GM19351 (cell line): ENCODE measurements at regions not wholly inside any gene's neighbourhood (a gene's known extent, or its start where the extent isn't known, plus 50 kb on each side); places are given as distances from the start of the nearest gene placed in this dataset.

Experiments used
- ATAC-seq: cut with Tn5 transposase; IDR thresholded peaks from one replicate; pipeline ENCODE4 v1.9.1; 2021; ENCODE audit warnings: mild to moderate bottlenecking, moderate library complexity; ENCODE audit not compliant: unreplicated experiment

DNA sequence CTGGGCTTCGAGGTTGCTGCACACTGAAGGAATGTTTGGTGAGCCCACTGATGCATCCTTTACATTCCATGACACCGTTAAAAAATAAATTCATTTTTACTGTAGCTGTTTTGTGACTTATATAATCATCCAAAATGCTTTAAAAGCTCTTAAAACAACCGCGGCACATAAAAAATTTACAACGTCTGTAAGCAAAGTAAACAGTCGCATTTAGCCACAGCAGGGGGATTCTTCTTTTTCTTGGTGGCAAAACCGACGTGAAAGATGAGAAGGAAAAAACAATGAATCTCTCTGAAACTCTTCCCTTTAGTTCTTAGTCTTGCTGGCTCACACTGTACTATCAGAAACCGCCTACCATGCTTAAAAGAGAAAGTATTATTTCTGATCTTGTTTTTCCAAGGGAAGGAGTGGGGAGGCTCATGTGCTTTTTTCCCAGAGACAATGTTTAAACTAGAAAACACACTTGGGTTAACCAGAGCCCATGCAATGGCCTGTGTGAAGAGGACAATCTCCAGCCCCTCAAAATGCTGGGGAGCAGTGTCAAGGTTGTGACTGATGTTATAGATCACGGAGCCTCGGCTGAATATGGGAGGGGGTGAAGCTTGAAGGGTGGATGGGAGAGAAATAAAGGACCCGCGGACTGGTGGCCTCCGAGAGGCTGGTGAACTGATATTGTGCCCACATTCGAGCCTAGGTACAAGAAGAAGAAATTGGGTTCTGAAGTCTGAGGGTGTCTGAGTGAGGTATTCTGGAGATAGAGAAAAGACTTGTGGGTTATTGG is 91.1 kb downstream of the IRF8 start:
- no peak for ATAC-seq

GRCh38 chr16:85990861-85991301 is 91.9 kb downstream of the IRF8 start:
- peak; percentile 33 for ATAC-seq

GRCh38 chr16:85991425-85991824 is 92.5 kb downstream of the IRF8 start:
- no peak for ATAC-seq

GRCh38 chr16:85991856-85992255 is 92.9 kb downstream of the IRF8 start:
- ATAC-seq: no peak

DNA sequence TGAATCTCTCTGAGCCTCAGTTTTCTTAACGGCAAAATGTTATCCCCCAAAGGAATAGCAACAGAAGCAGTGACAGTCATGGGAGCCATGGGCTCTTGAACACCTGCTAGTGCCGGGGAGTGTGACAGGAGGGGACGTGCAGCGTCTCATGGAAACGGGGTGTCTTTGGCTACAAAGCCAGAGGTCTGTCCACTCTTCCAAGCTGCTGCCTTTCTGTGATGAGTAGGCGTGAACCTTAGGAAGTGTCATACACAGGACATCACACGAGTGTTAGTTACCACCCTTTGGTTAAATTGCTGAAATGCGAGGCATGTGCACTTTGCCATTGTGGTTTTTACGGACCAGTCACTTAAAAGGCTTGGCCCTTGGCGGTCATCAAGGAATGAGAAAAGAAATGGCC is 93.4 kb downstream of the IRF8 start:
- ATAC-seq: no peak

DNA sequence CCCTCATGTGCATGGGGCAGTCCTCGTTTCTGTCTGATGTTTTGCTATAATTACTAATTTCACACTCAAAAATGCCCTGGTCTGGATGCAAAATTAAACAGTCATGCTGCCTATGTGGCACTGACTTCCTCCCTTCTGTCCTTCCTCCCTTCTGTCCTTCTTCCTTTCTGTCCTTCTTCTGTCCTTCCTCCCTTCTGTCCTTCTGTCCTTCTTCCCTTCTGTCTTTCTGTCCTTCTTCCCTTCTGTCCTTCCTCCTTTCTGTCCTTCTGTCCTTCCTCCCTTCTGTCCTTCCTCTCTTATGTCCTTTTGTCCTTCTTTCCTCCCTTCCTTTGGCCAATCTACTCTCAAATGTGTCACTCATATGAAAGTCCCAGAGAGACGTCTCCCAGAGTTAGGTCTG is 93.8 kb downstream of the IRF8 start:
- no peak for ATAC-seq

GRCh38 chr16:85994492-85995490 is 95.8 kb downstream of the IRF8 start:
- no peak for ATAC-seq

- no peak for ATAC-seq
Observed at GRCh38 chr16:85995541-85996423, 96.8 kb downstream of the IRF8 start.

- no peak for ATAC-seq
Observed at GRCh38 chr16:85996843-85997242, 97.9 kb downstream of the IRF8 start.

DNA sequence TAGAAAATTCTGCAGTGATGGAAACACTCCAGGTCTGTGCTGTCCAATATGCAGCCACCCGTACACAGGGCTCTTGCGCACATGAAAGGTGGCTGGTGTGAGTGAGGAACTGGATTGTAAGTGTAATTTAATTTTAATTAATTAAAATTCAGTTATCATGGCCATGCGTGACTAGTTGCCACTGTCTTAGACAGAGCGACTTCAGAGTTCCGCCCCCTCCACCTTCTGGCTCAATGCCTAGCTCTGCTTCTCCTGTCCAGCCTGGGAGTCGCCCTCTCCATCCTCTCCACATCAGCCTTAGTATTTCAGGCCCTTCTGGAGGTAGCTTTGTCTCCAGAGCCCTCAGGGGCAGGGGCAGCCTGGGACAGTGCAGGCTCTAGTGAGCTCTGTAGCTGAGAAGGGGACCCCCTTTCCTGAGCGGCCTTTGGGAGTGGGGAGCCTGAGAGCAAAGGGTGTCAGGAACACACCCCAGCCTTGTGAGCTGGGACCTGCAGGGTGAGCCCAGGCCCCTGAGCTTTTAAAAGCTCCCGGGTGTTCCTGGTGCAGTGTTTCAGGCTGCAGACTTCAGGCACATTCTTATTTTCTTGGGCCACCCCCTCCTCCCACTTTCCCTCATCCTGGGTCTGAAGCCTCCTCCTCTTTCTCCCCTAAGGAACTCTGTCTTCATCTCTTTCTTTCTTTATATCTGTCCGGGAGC is 99.4 kb downstream of the IRF8 start:
- no peak for ATAC-seq

DNA sequence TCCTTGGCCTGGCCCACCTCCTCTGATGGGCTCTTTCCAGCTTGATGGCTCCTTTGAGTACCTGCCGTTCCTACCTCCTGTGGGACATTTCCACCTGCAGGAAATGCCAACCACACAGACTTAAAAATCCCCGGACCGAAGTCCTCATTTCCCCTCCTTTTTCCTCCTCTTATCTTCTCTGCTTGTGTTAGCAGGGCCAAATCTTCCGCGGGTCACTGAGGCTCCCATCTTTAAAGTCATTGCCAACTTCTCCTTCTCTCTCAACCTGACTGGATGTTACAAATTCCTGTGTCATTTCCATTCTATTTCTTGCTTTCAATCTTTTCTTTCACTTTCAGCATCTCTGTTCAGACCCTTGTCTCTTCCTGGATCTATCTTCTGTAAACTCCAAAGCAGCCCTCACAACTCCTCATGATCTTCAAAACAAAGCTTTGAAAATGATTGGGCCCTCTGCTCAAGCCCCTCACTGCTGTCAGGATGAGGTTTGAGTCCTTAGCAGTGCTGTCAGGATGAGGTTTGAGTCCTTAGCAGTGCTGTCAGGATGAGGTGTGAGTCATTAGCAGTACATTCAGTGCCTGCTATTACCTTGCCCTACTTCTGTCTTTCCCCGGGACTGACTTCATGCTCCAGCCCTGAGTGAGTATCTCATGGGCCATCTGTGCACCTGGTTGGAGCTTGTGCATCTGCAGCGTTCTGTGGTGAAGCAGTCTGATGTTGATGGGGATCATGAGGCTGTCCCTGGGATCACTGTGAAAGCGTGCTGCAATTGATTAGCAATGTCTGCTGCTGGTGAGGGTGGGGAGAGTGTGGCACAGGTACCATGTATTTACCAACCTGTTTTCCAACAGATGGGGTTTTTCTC is 100.1 kb downstream of the IRF8 start:
- no peak for ATAC-seq

- ATAC-seq: no peak
Observed at GRCh38 chr16:85999778-86000177, 100.8 kb downstream of the IRF8 start.

- ATAC-seq: peak; percentile 84
Observed at GRCh38 chr16:86002178-86002900, 103.4 kb downstream of the IRF8 start.

- ATAC-seq: no peak
Observed at GRCh38 chr16:86007524-86007923, 108.6 kb downstream of the IRF8 start.

- ATAC-seq: no peak
Observed at GRCh38 chr16:86010680-86011141, 111.7 kb downstream of the IRF8 start.

DNA sequence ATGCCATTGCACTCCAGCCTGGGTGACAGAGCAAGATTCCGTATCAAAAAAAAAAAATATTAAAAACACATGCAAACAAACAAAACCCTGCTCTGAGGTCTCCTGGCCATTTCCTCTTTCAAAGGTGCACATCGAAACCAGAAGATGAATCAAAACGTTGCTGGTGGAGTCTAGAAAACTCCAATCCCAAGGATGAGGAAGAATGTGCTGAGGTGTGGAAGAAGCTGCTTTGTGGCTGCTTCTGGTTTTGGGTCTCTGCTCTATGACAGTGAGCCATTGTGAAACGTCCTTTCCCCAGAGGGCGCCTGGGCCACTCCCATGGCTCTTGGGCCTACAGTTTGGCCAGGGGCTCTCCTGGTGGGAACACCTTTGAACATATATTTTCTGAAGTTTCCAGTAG is 112.6 kb downstream of the IRF8 start:
- peak; percentile 39 for ATAC-seq

DNA sequence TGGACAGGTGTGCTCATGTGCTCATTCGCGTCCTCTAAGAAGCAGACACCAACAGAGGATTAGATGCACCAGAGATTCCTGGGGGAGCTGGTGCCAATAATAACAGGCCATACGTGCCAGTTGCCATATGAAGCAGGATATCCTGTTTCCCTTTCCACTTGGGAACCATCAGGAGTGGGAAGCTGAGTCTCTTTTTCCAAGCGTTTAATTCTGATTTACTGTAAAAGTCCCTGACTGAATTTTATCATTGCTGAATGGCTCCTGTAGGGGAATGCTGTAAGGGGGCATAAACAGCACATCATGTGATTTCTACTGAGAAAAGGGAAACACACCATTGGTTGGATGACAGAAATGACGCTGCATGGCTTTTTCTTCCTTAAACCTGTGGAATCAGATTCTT is 113.3 kb downstream of the IRF8 start:
- no peak for ATAC-seq

DNA sequence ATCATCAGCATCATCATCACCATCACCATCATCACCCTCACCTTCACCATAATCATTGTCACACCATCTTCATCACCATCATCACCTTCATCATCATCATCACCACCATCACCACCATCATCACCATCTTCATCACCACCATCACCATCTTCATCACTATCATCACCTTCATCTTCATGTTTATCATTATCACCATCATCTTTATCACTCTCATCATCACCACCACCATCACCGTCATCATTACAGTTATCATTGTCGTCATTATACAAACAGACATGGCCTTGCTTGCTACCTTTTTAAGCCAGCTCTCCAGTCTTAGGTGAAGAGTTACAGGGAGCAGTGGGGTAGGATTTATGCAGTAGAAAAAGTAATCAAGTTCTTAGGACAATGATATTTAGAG is 114.9 kb downstream of the IRF8 start:
- ATAC-seq: no peak

GRCh38 chr16:86015606-86016005 is 116.6 kb downstream of the IRF8 start:
- ATAC-seq: no peak
